K562 (cell line): ENCODE measurements at regions not wholly inside any gene's neighbourhood (a gene's known extent, or its start where the extent isn't known, plus 50 kb on each side); places are given as distances from the start of the nearest gene placed in this dataset.

Source experiments
- CUX1 ChIP-seq: fragments of 200-800 bp; sonication (Bioruptor generic); IDR thresholded peaks from 2 replicates; pipeline ENCODE4 v1.6.1; 2016; ENCODE audit warnings: missing genetic modification characterization, missing compliant biosample characterization
- PTTG1 ChIP-seq: fragments of 450-650 bp; IDR thresholded peaks from 2 replicates; pipeline ENCODE4 v1.6.1; 2016; ENCODE audit warnings: low read depth, mild to moderate bottlenecking, missing genetic modification characterization, missing compliant biosample characterization
- RBM17 ChIP-seq: fragments of 200-400 bp; formaldehyde crosslinking; IDR thresholded peaks from 2 replicates; pipeline ENCODE4 v1.6.1; 2017; ENCODE audit warnings: low read depth, mild to moderate bottlenecking, low read length, borderline replicate concordance
- TRIM28 ChIP-seq: fragments of 450-650 bp; IDR thresholded peaks from 2 replicates; pipeline ENCODE4 v1.6.1; 2017
- ZBTB34 ChIP-seq: fragments of 250-450 bp; sonication (Bioruptor Pico); IDR thresholded peaks from 2 replicates; pipeline ENCODE4 v1.8.0; 2021; ENCODE audit warnings: mild to moderate bottlenecking, moderate library complexity
- ZNF444 ChIP-seq: fragments of 250-450 bp; sonication (Bioruptor Pico); IDR thresholded peaks from 2 replicates; pipeline ENCODE4 v1.4.0; 2020; ENCODE audit warnings: mild to moderate bottlenecking, moderate library complexity
- ZNF699 ChIP-seq: fragments of 250-450 bp; sonication (Bioruptor Pico); IDR thresholded peaks from 2 replicates; pipeline ENCODE4 v1.8.0; 2021; ENCODE audit warnings: mild to moderate bottlenecking, moderate library complexity; ENCODE audit not compliant: insufficient replicate concordance

GRCh38 chr13:73904625-73905024 lies 229.6 kb downstream of the KLF12 start (continued):
- TF ChIP-seq ZBTB34 (CRISPR knock-in tag) (no peak), ZNF444 (no peak), TRIM28 (no peak), ZNF699 (CRISPR knock-in tag) (no peak), PTTG1 (tag) (no peak), RBM17 (no peak), CUX1 (no peak)
